HG02852 (cell line): ENCODE measurements at regions not wholly inside any gene's neighbourhood (a gene's known extent, or its start where the extent isn't known, plus 50 kb on each side); places are given as distances from the start of the nearest gene placed in this dataset.
A peak's percentile ranks its signal among the peaks of the same experiment; 100 is the strongest.
"Not testable (repeated sequence)": the region's sequence is repeated elsewhere in the genome, so short reads cannot be mapped to it uniquely, and the experiment has no call there.

Experiments used
- ATAC-seq: cut with Tn5 transposase; IDR thresholded peaks from one replicate; pipeline ENCODE4 v1.9.1; 2021; ENCODE audit warnings: mild to moderate bottlenecking, moderate library complexity; ENCODE audit not compliant: unreplicated experiment

- ATAC-seq, result no peak
Observed at GRCh38 chr1:212495766-212496494, 63.2 kb downstream of the NENF start.

- ATAC-seq, result no peak
Observed at GRCh38 chr1:212496682-212497081, 64.0 kb downstream of the NENF start.

DNA sequence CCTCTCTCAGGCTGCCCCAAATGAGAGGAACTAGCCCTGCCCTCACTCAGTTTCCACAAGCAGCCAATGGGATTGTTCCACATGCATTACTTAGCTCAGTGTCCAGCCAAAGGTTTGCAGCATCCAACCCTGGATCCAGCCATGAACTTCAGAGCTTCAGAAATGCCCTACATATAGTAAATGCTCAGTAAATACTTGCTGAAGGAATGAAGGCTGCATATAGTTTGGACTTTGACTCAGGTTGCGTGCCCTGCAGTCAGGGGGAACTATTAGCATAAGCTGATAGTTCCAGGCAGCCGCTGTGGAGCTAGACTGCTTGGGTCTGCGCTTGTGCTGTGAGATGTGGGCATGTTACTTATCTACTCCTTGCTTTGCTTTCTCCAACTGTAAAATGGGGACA, 64.8 kb downstream of the NENF start:
- no peak for ATAC-seq

DNA sequence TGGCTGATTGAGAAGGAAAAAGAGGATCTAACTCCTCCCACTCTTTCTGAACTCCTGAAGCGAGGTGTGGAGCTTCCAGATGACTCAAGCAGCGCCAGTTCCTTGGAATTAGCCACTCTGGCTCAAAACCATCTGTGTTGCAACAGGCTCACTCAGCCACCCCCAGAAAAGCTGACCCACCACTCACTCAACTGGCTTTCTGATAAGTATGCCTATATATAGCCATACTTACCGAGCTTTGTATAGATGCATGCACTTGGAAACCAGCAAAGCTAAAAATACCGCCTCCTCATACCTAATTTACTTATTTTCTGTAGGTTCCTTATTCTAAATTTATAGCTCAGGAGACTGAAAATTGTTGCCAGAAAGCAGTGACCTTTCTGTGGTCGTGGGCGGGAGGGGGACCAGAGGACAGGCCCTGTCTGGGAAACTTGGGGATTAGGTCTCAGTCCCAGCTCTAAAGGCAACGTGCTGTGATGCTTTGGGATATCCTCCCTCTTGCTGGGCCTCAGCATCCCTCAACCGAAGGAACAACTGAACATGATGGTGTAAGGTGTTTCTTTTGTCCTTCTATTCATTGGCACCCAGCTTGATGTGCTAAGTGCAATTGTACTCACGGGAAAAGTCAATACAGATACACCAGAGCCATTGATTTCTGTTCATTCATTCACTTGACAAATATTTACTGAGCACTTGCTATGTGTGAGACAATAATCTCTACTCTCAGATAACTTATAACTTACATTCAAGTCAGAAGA, 65.7 kb downstream of the NENF start:
- no peak for ATAC-seq

DNA sequence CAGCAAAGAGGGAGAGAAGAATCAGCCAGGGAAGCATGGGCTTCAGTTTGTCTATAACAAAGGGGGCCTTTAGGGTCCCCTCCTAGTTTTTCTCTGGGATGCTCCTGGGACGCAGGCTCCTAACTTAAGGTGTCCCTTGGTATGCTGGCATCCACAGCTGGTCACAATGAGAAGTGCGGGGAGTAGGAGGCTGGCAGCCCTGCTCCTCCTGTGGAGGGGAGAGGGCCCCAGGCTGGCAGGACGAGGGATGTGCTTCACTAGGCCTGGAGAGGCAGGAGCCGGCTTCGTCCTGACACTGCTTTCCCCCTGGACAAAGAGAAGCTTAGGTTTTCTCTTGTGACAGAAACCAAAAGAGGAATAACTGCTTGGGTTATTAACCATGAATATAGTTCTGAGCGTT, 67.6 kb downstream of the NENF start:
- ATAC-seq, result no peak

- no peak for ATAC-seq
Observed at GRCh38 chr1:212500983-212501382, 68.3 kb downstream of the NENF start.

GRCh38 chr1:212503714-212504113, 71.0 kb downstream of the NENF start:
- ATAC-seq, result no peak

GRCh38 chr1:212504171-212504803, 71.6 kb downstream of the NENF start:
- ATAC-seq, result no peak

- no peak for ATAC-seq
Observed at GRCh38 chr1:212506666-212507065, 73.9 kb downstream of the NENF start.

DNA sequence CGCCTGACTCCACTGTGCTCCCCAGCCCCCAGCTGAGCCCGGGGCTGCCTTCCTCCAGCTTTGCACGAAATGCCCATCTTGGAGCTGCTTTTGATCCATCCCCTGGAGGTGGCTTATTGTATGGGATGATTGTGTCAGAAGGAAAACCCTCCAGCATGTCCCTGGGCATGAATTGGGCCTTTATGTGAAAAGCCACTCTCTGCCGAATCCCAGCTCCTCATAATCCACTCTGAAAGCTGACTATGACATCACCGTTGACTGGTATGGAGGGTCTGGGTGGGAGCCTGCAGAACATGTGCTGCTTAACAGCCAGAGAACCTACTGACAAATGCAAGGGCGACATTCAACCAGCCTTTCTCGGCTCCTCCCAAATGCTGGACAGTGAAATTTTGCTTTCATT, 74.6 kb downstream of the NENF start:
- ATAC-seq, result no peak

DNA sequence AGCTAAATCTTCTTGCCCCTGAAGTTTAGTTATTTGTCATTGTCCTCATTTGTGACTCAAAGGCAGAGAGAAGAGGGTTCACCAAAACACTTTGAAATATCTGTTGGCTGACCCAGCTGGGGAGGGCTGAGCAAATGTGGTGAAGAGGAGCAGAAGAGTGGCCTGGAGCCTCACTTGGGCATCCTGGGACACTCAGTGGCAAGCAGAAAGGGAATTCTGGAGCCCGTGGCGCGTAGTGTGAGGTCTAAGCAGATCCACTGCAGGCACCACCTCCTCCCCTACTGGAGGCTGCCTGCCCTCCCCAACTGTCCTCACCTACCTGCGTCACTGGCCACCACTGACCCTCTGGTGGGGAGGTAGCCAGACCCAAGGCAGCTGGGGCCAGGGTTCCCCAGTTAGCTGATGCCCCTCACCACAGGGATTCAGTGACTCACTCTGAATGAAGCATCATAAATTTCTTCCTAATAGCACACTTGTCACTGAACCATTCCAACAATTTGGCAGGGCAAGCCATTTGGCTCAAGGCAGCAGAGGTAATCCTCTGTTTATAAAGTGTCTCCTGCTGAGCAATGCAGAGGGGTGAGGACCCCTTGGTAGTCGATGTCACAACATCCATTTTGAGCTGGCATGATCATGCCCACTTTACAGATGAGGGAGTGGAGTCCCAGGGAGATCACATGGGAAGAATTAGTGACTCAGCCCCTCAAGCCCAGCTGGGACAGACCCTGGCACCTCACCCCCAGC, 80.3 kb downstream of the NENF start:
- ATAC-seq, result peak; percentile 59

DNA sequence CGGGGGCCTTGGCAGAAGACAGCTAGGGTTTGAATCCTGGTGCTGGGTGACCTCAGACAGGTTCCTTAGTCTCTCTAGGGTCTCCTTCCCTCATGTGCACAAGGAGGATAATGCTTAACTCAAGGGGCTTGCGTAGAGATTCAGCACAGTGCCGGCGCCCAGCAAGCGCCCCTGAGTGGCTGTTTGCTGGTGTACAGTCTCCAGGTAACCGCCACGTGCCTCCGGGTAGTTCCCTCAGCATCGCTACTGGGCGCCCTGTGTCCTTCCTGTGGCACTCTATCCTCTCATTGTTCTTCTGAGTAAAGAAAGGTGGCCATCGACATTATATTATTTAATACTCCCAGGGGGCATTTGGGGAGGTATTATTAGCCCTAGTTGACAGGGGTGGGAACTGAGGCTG, 80.9 kb downstream of the NENF start:
- no peak for ATAC-seq

- ATAC-seq, result no peak
Observed at GRCh38 chr1:212514056-212514614, 81.4 kb downstream of the NENF start.

GRCh38 chr1:212514782-212515181, 82.1 kb downstream of the NENF start:
- no peak for ATAC-seq

DNA sequence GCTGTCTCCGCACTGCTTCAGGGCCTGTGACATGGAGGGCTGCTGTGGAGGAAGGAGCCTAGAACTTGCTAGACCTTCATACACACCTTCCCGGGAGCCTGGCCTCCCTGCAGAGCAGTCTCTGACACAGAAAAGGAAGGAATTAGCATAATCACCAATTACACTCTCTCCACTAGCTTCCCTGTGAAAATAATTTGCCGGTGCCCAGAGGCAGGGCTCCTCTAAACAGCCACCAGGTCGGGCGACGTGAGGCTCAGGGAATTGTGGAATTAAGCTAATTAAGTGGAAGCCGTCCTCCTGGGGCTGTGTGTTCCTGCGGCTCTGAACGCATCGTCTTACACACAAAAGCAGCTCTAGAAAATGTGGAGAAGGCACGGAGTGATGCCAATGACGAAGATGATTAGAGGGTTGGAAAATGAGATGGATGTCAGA, 82.6 kb downstream of the NENF start:
- ATAC-seq, result no peak

GRCh38 chr1:212516012-212516411, 83.3 kb downstream of the NENF start:
- ATAC-seq, result not testable (repeated sequence)

DNA sequence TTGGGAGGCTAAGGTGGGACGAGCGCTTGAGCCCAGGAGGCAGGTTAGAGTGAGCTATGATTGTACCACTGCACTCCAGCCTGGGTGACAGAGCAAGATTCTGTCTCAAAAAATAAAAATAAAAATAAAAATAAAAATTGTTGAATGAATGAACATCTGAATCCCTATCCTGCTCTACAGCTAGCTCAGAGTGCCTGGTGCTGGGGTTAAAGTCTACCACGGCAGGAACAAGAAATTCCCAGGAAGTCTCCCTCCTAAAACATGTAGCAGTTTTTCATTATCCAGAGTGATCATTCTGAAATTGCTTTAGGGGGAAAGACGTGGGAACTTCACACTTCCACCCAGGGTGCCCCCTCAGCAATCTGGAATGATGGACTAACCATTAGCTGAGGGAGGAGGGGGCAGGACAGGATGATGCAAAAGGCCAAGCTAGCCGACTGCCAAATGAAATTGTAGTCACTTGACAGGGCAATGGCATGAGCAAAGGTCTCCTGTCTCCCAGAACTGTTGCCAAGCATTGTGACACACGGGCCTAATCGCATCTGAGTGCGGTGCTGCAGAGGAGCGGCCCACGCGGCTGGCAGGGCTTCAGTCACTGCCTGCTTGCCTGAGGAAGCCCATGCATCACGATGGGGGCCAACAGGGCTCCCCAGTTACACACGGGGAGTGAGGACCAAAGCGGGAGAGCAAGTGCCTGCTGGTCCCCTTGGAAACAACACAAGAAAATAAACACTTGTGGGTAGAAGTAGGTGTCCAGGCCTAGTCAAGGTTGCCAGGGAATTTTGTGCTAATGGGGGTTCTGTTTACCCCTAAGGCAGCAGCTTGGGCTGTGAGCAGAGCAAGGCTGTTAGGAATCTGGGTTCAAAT, 85.7 kb downstream of the NENF start:
- no peak for ATAC-seq

- no peak for ATAC-seq
Observed at GRCh38 chr1:212519131-212519530, 86.4 kb downstream of the NENF start.

DNA sequence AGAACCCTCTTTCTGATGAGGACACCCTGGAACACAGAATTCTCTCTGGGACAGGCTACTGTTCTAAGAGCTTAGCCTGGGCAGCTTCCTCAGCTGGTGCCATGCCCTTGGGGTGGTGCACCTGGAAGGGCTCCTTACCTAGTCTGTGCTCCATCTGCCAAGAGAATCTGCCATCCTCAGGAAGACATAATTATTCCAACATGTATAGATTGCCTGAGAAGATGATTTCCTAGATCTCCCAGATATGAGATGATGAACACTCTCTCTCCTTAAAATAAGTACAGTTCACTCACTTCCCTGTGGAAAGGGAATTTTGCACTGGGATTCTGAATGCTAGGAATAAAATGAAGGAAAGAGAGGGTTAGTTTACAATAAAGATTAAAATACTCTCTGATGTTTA, 87.6 kb downstream of the NENF start:
- ATAC-seq, result no peak

DNA sequence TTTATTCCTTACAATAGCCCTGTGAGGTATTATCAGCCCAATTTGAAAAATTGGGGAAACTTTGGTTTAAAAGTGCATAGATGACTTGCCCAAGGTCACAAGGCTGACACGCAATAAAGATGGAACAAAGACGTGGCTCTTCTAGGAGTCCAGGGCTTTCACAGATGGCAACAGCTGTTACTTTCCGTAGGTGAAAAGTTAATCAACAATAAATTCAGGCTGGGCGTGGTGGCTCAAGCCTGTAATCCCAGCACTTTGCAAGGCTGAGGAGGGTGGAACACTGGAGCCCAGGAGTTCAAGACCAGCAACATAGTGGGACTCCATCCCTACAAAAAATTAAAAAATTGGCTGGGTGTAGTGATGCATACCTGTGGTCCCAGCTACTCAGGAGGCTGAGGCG, 87.8 kb upstream of the ATF3 start:
- no peak for ATAC-seq
